Right cardiac atrium (tissue), 5 donors: ENCODE measurements at regions not wholly inside any gene's neighbourhood (a gene's known extent, or its start where the extent isn't known, plus 50 kb on each side); places are given as distances from the start of the nearest gene placed in this dataset.
A peak's percentile ranks its signal among the peaks of the same experiment; 100 is the strongest.

ENCODE experiments used
- ATAC-seq, 2 donors: fragments of 200-7000 bp; cut with Tn5 transposase; one replicate each; pipeline versions ENCODE4 v1.8.0 to v1.9.1; 2020; ENCODE audit warnings: moderate library complexity in 2 of 2, mild to moderate bottlenecking in 1 of 2
- DNase-seq, 3 donors: peaks; one replicate each; pipeline ENCODE4 v3.0.0-alpha.2; 2020
- H3K27ac ChIP-seq: one replicate; pipeline ENCODE4 v1.5.1; 2013; ENCODE audit warnings: mild to moderate bottlenecking, low read length, control low read depth, moderate library complexity
- H3K27me3 ChIP-seq: one replicate; pipeline ENCODE4 v1.6.1; 2013; ENCODE audit not compliant: control insufficient read depth, insufficient read depth
- H3K4me1 ChIP-seq: one replicate; pipeline ENCODE4 v1.6.1; 2013; ENCODE audit warnings: low read length; ENCODE audit not compliant: control insufficient read depth, insufficient read depth
- H3K4me3 ChIP-seq: one replicate; pipeline ENCODE4 v1.5.1; 2013; ENCODE audit warnings: low read length, control low read depth
- H3K9me3 ChIP-seq: one replicate; pipeline ENCODE4 v1.6.1; 2013; ENCODE audit warnings: low read length; ENCODE audit not compliant: control insufficient read depth
- WGBS: extraction: QIAGEN DNeasy Blood & Tissue Kit; methylation state at CpG from one replicate; pipeline ENCODE4 v1.1.7; 2013; 5-methylcytosine and 5-hydroxymethylcytosine counted together
- intact Hi-C, 4 donors: fragments of 100-400 bp; cut with DNase I; formaldehyde crosslinking; loops; one replicate each; pipeline versions ENCODE4 v1.11.0 to v1.14.0; 2022 to 2023
- donor health status: healthy with polysubstance abuse.
- donor health status: DM: no; HTN: yes; CAD: no.
- donor health status: DM: no; HTN: no; CAD: no.
- donor health status: DM: no; HTN: yes; CAD: no; lungs with severe emphysema.
- donor health status: DM: yes; HTN: yes; CAD: no.

GRCh38 chr3:30512576-30512975 lies 93.8 kb upstream of the TGFBR2 start:
- Histone ChIP-seq H3K9me3 (no peaks in the 10 kb centered on the region), H3K27ac (no peak overlapping the region), H3K4me1 (peaks cover 6% of the 10 kb centered on the region), H3K4me3 (no peak overlapping the region), H3K27me3 (no peaks in the 10 kb centered on the region)
- no peak for DNase-seq
- intact Hi-C loops, result loop anchor here in 1 of 4 donors (10.0 kb wide), 1 partner anchor 58 kb away; no protein-coding TSS in a partner anchor
- ATAC-seq, result no peak
- 84% methylated on average over 1 of the region's 1 CpG for WGBS

GRCh38 chr3:30513374-30514152 lies 92.8 kb upstream of the TGFBR2 start:
- DNase-seq (no peak), ATAC-seq (no peak)
- Histone ChIP-seq H3K9me3 (no peaks in the 10 kb centered on the region), H3K4me3 (no peak overlapping the region), H3K27ac (no peak overlapping the region), H3K4me1 (peaks cover 8% of the 10 kb centered on the region), H3K27me3 (no peaks in the 10 kb centered on the region)
- 92% methylated on average over 4 of the region's 4 CpGs for WGBS
- intact Hi-C loops, result loop anchor here in 1 of 4 donors (10.0 kb wide), 1 partner anchor 59 kb away; no protein-coding TSS in a partner anchor

DNA sequence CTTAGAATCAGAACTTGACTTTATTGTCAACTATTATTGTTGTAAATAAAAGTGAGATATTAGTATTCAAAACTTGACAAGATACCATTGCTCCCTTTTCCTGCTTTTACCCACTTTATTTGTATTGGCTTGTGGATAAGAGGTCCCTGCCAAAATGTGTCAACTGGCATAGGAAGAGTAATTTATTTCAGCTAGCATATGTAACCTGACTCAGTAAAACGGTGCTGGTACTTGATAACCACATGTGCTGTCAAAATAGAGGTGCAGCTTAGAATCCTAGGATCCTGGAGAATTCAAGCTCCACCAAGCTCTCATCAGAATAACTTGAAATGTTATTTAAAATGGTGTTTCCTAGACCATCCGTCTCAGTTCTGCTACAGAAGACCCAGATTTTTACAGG lies 90.2 kb upstream of the TGFBR2 start:
- intact Hi-C loops, result loop anchor here in 1 of 4 donors (10.0 kb wide), 1 partner anchor 61 kb away; no protein-coding TSS in a partner anchor
- H3K4me3 ChIP-seq, result no peak overlapping the region
- peaks cover 8% of the 10 kb centered on the region for H3K4me1 ChIP-seq
- ATAC-seq (no peak), DNase-seq (no peak)
- H3K27me3 ChIP-seq, result no peaks in the 10 kb centered on the region
- no peaks in the 10 kb centered on the region for H3K9me3 ChIP-seq
- WGBS, result 41% methylated on average over 2 of the region's 2 CpGs
- no peak overlapping the region for H3K27ac ChIP-seq

GRCh38 chr3:30518181-30518864 lies 88.1 kb upstream of the TGFBR2 start:
- no peak overlapping the region for H3K4me3 ChIP-seq
- ATAC-seq (peak; percentile 95 to 96), DNase-seq (peak; percentile 31 to 70 (median 35))
- H3K4me1 ChIP-seq, result peaks cover 8% of the 10 kb centered on the region
- H3K27me3 ChIP-seq, result no peaks in the 10 kb centered on the region
- no peaks in the 10 kb centered on the region for H3K9me3 ChIP-seq
- H3K27ac ChIP-seq, result peak overlapping the region; percentile 84
- intact Hi-C loops, result loop anchor here in 1 of 4 donors (10.0 kb wide), 1 partner anchor 64 kb away; no protein-coding TSS in a partner anchor
- 12% methylated on average over 4 of the region's 4 CpGs for WGBS

DNA sequence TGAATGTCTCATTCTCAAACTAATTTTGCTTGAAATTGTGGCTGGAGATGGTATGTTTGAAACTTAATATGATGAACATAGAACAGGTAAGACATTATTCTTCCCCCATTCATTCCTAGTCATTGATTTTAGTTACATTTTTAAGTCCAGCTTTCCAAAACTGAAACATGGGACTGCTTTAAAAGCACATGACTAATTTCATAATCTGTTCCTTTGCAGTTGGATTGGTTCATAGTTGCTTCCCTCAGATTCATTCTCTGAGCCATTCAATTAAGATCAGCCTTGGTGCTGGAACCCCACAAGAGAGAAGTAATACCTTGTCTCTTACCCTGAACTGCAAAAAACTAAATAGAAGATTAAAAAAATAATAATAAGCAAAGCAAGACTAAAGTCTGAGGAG lies 87.5 kb upstream of the TGFBR2 start:
- peak; percentile 27 to 38 for ATAC-seq
- Histone ChIP-seq H3K4me1 (peaks cover 7% of the 10 kb centered on the region), H3K27me3 (no peaks in the 10 kb centered on the region), H3K9me3 (no peaks in the 10 kb centered on the region), H3K4me3 (no peak overlapping the region), H3K27ac (peak overlapping the region; percentile 54)
- no peak for DNase-seq
- intact Hi-C loops, result loop anchor here in 1 of 4 donors (10.0 kb wide), 1 partner anchor 64 kb away; no protein-coding TSS in a partner anchor

DNA sequence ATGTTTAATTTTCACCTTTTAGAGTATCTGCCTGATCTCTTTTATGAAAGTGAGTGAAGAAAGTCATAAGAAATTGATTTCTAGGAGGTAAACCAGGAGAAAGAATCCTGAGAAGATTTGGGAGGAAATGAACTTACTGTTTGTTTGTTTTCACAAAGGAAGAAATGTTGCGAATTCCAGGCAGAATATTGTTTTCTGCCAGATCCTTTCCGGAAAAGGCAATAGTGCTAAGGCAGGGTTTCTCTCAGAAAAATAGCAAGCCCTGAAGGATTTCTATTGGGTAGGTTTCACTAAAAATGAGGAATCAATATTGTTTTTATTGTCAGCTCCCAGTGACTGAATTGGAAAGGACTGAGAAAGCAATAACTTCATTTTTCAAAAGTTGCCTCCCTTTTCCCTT lies 85.7 kb upstream of the TGFBR2 start:
- WGBS, result 43% methylated on average over 2 of the region's 2 CpGs
- no peak for DNase-seq
- H3K4me1 ChIP-seq, result peaks cover 6% of the 10 kb centered on the region
- H3K4me3 ChIP-seq, result no peak overlapping the region
- no peak overlapping the region for H3K27ac ChIP-seq
- intact Hi-C loops, result loop anchor here in 3 of 4 donors (10.0 kb wide), 4 partner anchors 54 to 164 kb away; partner anchors contain the start of gene TGFBR2 (in 1 of the 3)
- ATAC-seq, result no peak
- no peaks in the 10 kb centered on the region for H3K9me3 ChIP-seq
- no peaks in the 10 kb centered on the region for H3K27me3 ChIP-seq

GRCh38 chr3:30521156-30521715 lies 85.2 kb upstream of the TGFBR2 start:
- no peak for DNase-seq
- H3K9me3 ChIP-seq, result no peaks in the 10 kb centered on the region
- no peak overlapping the region for H3K27ac ChIP-seq
- WGBS, result 97% methylated on average over 1 of the region's 1 CpG
- no peak for ATAC-seq
- intact Hi-C loops, result loop anchor here in 3 of 4 donors (10.0 kb wide), 4 partner anchors 54 to 164 kb away; partner anchors contain the start of gene TGFBR2 (in 1 of the 3)
- H3K27me3 ChIP-seq, result no peaks in the 10 kb centered on the region
- no peak overlapping the region for H3K4me3 ChIP-seq
- H3K4me1 ChIP-seq, result peaks cover 6% of the 10 kb centered on the region

DNA sequence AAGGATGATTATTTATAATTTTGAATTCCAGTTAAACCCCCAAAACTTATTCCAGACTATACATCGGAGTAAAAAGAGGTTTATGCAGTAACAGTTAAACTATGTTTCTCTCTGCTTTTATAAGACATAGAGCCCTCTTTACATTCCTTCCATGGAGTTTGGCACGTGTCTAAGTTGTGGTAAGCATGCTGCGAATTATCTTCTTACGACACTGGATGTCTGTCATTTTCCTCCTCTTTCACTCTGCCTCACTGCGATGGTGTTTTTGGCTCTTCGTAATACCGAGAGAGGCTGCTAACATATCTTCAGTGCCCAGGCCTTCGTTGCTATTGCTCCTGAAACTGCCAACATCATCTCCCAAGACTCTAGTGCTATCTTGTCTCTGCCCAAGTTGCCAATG lies 83.9 kb upstream of the TGFBR2 start:
- H3K4me1 ChIP-seq, result peaks cover 6% of the 10 kb centered on the region
- H3K9me3 ChIP-seq, result no peaks in the 10 kb centered on the region
- H3K4me3 ChIP-seq, result no peak overlapping the region
- H3K27me3 ChIP-seq, result no peaks in the 10 kb centered on the region
- ATAC-seq (no peak), DNase-seq (no peak)
- WGBS, result 67% methylated on average over 8 of the region's 8 CpGs
- H3K27ac ChIP-seq, result peak overlapping the region; percentile 61
- intact Hi-C loops, result loop anchor here in 3 of 4 donors (10.0 kb wide), 4 partner anchors 52 to 162 kb away; partner anchors contain the start of gene TGFBR2 (in 1 of the 3)

DNA sequence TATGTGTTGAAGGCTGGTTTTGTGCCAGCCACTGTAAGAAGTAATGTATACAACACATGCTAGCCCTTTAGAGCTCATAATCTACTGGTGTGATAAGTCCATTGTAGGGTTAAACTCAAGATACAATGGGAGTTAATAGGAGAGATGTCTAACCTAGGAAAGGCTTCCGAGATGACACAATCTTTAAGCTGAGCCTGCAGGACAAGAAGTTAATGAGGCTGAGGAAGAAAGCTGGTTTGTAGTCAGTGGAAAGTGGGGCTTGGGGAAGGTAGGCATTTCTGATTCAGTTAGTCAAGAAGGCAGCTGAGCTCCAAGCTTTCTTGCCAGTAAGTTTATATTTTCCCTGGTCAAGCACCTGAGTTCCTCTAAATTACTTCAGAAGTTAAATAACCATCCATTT lies 83.0 kb upstream of the TGFBR2 start:
- Histone ChIP-seq H3K4me1 (peaks cover 5% of the 10 kb centered on the region), H3K4me3 (no peak overlapping the region), H3K9me3 (no peaks in the 10 kb centered on the region), H3K27me3 (no peaks in the 10 kb centered on the region), H3K27ac (no peak overlapping the region)
- intact Hi-C loops, result loop anchor here in 3 of 4 donors (10.0 kb wide), 4 partner anchors 51 to 161 kb away; partner anchors contain the start of gene TGFBR2 (in 1 of the 3)
- ATAC-seq (no peak), DNase-seq (no peak)
- 92% methylated on average over 1 of the region's 1 CpG for WGBS

GRCh38 chr3:30524357-30525040 lies 81.9 kb upstream of the TGFBR2 start:
- H3K9me3 ChIP-seq, result no peaks in the 10 kb centered on the region
- DNase-seq, result no peak
- peaks cover 5% of the 10 kb centered on the region for H3K4me1 ChIP-seq
- H3K27me3 ChIP-seq, result no peaks in the 10 kb centered on the region
- ATAC-seq, result peak in 1 of 2 donors; percentile 56
- no peak overlapping the region for H3K27ac ChIP-seq
- no peak overlapping the region for H3K4me3 ChIP-seq
- WGBS, result 67% methylated on average over 4 of the region's 4 CpGs
- intact Hi-C loops, result loop anchor here in 3 of 4 donors (10.0 kb wide), 4 partner anchors 50 to 160 kb away; partner anchors contain the start of gene TGFBR2 (in 1 of the 3)
